HG03439 (cell line): ENCODE measurements at regions not wholly inside any gene's neighbourhood (a gene's known extent, or its start where the extent isn't known, plus 50 kb on each side); places are given as distances from the start of the nearest gene placed in this dataset.

Source experiments
- ATAC-seq: cut with Tn5 transposase; IDR thresholded peaks from one replicate; pipeline ENCODE4 v1.9.1; 2021; ENCODE audit warnings: mild to moderate bottlenecking, moderate library complexity; ENCODE audit not compliant: unreplicated experiment

DNA sequence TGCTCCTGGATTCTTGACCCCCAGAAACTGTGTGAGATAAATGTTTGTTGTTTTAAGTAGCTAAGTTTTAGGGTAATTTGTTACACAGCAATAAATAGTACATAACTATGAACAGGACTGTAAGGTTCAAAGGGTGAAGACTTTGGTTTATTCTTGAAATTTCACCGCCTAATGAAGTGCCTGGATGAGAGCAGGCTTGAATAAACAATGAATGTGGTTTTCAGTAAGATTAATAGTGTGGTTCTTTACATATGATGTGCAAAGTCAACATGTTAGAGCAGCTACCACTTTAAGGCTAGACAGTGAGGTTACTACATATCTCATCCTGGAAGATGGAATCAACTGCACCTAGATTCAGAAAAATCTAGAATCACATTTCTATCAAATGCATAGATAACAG lies 145.2 kb upstream of the BTG1 start:
- ATAC-seq: no peak

DNA sequence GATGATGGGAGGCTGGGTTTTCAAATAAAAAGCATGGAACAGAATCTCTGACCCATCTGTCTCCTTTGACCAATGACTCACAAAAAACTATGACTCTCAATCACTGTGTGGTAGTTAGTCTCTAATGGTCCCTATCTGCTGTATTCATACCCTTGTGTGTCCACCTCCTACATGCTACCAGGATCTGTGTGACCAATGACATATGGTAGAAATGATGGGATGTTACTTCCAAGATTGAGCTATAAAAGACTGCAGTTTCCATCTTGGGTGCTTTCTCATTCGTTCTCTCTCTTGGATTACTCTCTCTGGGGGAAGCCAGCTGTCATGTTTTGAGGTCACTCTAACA lies 144.7 kb upstream of the BTG1 start:
- no peak for ATAC-seq

- no peak for ATAC-seq
Observed at GRCh38 chr12:92289629-92290349, 144.1 kb upstream of the BTG1 start.

DNA sequence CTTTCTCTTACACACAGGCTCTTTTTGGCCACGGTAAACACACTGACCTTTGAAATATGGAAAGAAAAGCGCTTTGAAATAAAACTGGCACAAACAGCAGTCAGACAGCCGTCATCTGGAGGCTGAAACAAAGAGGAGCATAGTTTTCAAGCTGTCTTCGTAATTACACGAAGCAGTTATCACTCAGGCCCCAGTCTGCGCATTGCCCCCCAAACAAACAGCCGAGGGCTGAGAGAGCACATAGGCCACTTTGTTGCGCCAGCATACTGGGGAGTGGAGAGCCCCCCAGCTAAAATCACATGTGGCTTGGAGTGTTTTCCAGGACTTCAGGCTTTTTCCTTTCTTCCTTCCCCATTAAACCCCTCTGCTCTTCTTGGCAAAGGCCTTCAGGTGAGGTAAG lies 142.9 kb upstream of the BTG1 start:
- no peak for ATAC-seq

DNA sequence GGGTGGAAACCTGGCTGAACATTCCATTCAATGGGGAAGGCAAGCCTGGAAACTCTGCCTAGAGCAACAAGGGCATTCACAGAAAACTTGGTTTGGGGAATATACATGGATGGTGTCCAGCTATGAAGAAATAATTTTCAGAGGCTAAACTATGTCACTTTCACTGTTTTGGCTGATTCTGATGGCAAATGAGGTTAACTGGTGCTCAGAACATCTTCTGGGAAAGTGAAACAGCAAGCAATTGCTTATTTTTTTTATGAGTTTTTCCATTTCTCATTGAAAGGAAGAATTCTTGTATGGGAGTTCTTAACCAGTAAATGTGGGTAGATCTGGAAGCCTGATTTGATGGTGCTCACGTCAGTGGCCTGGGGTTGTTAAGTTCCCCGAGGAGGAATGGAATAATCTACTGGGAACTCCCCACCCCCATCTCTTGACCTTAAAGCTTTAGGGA lies 132.8 kb upstream of the BTG1 start:
- ATAC-seq: no peak

- ATAC-seq: no peak
Observed at GRCh38 chr12:92277795-92278194, 132.1 kb upstream of the BTG1 start.

DNA sequence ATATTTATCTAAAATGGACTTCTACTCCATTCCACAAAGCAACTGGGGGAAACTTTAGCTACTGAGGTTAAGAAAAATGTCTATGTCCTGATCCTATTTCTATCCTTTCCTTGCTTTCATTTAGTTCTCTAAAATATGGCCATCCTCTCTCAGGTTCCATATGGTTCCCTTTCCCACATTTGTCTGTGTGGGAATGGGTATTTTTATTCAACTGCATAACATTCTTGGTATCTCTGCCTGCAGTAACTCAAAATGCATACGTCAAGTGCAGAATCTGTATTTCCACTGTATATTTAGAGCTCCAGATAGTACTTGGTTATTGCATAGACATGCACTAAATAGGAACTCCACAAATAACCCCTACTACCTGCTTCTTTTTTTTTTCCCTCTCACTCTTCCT lies 130.6 kb upstream of the BTG1 start:
- ATAC-seq: no peak

DNA sequence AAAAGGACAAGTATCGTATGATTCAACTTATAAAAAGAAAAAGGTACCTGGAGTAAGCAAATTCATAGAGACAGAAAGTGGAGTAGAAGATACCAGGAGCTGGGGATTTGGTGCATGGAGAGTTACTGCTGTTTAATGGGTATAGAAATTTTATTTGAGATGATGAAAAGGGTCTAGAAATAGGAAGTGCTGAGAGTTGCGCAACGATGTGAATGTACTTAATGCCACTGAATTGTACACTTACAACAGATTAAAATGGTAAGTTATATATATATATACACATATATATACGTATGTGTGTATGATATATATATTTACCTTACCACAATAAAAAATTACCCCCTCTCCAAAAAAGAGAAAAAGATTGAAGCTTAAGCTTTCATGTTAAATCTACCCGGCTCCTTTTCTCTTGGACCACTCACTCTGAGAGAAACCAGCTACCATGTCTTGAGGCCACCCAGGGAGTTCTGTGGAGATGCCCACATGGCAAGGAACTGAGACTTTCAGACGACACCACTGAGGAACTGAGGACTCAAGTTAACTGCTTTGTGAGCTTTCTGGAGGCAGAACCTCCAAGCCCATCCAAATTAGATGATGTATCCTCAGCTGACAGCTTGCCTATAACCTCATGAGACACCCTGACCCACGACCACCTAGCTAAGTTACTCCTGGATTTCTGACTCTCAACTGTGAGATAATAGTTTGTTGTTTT lies 130.0 kb upstream of the BTG1 start:
- no peak for ATAC-seq

DNA sequence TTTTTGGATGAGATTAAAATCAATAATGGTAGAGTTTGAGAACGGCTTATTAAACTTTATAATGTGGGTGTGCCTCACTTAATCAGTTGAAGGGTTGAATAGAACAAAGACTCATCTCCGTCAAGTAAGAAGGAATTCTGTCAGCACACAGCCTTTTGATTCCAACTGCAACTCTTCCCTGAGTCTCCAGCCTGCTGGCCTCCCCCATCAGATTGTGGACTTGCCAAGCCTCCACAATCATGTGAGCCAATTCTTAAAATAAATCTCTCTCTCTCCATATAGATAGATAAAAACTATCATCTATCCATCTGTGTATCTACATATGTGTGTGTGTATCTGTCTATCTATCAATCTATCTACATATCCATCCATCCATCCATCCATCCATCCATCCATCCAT lies 127.4 kb upstream of the BTG1 start:
- ATAC-seq: no peak

GRCh38 chr12:92272061-92272964 lies 126.7 kb upstream of the BTG1 start:
- ATAC-seq: no peak

- no peak for ATAC-seq
Observed at GRCh38 chr12:92271341-92271740, 125.7 kb upstream of the BTG1 start.

DNA sequence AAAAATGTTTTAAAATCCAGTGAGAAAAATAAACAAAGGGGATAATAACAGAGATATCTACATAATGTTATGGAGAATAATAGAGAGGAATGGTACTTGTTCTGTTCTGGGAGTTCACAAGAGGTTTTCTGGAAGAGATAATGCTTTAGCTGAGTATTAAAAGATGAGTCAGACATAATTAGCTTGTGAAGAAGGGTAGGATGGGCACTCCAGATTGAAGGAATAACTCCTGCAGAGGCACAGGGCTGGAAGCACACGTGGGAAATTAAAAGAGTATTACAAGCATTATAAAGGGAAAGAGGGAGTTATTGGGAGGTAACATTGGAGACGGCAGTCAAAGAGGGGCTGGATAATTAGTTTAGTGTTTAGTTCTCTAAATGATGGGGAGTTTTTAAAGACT lies 124.9 kb upstream of the BTG1 start:
- no peak for ATAC-seq

GRCh38 chr12:92268946-92269345 lies 123.3 kb upstream of the BTG1 start:
- ATAC-seq: no peak

GRCh38 chr12:92261692-92262091 lies 116.0 kb upstream of the BTG1 start:
- no peak for ATAC-seq

DNA sequence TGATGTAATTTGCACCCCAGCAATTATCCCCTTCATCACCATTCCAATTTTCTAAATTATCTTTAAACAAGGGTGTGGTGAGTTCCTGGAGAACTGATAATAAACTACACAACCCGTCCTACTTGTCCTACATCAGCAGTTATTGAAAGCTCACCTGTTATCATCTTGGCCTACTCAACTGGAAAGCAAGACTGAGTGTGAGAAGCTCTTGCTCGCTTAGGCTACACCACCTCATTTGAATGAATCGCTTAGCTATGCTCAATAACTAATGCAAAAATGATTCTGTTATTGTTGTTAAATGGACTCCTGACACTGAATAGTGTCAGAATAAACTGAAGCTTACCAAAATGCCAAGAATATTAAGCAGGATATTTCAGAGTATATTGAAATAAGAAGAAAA lies 115.4 kb upstream of the BTG1 start:
- ATAC-seq: no peak

DNA sequence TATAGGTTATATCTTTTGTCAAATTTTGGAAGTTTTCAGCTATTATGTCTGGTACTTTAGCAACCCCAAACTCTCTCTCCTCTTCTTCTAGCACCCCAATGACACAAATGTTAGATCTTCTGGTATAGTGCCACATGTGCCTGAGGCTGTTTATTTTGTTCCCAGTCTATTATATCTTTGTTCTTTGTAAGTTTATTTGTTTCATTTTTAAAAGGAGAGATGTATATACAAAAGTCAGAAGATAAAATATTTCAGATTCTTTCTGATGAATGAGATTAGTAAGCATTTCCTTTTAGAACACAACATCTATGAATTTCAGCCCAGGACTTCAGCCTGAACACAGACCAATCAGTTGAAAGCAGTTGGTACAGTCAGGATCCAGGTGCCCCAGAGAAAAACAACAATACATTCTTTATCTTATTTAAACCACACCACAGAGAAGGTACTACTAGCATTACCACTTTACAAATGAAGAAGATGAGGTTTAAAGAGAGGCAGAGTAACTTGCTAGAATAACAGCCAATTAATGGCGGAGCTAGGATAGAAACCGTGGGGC lies 114.1 kb upstream of the BTG1 start:
- no peak for ATAC-seq

- ATAC-seq: no peak
Observed at GRCh38 chr12:92259291-92259690, 113.6 kb upstream of the BTG1 start.

GRCh38 chr12:92257261-92257660 lies 111.6 kb upstream of the BTG1 start:
- no peak for ATAC-seq

GRCh38 chr12:92255741-92256140 lies 110.1 kb upstream of the BTG1 start:
- no peak for ATAC-seq

GRCh38 chr12:92253301-92253700 lies 107.7 kb upstream of the BTG1 start:
- ATAC-seq: no peak

DNA sequence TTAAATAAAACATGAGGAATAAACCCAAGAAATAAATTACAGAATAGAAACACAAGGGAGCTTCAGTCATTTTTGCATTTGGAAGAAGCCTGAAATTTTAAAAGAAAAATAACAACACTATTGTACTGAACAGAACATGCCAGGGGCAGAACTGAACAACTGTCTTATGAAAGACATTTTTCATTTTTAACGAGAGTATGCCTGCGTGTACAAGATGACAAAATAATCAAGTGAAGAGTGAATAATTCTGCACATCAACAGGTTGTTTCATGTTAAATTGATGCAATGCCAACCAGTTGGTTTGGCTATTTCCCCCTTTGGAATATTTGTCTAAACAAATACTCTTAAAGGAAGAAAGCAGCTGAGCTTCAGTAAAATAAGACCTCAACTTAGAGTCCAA lies 103.3 kb upstream of the BTG1 start:
- no peak for ATAC-seq
